HUDEP-2 (cell line): ENCODE measurements at regions not wholly inside any gene's neighbourhood (a gene's known extent, or its start where the extent isn't known, plus 50 kb on each side); places are given as distances from the start of the nearest gene placed in this dataset.
"Not testable (repeated sequence)": the region's sequence is repeated elsewhere in the genome, so short reads cannot be mapped to it uniquely, and the experiment has no call there.

Source experiments
- DNase-seq, 76 experiments: peaks; one replicate each; lab custom pipeline; 2025; ENCODE audit not compliant: unreplicated experiment in 76 of 76; lab: John Stamatoyannopoulos, UW

- DNase-seq: not testable (repeated sequence)
Observed at GRCh38 chr10:118834370-118834769, 79.6 kb upstream of the CACUL1 start.

GRCh38 chr10:118835682-118836326 lies 81.0 kb upstream of the CACUL1 start:
- no peak for DNase-seq

DNA sequence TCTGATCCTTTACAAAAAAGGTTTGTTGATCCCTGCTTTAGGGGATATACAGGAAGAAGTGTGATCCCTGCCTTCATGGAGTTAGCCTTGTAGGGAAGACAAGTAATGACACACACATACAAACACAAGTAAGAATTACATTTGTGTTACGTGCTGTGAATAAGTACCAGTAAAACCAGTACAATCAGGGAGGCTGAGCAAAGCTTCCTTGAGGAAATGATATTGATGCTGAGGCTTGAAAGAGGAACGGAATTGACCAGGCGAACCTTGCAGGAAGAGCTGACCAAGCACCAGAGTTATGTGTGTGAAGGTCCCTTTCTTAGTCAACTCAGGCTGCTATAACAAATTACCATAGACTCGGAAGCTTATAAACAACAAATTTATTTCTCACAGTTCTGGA lies 83.6 kb upstream of the CACUL1 start:
- no peak for DNase-seq

- DNase-seq: no peak
Observed at GRCh38 chr10:118839348-118839747, 84.6 kb upstream of the CACUL1 start.

- no peak for DNase-seq
Observed at GRCh38 chr10:118840071-118840775, 85.5 kb upstream of the CACUL1 start.

DNA sequence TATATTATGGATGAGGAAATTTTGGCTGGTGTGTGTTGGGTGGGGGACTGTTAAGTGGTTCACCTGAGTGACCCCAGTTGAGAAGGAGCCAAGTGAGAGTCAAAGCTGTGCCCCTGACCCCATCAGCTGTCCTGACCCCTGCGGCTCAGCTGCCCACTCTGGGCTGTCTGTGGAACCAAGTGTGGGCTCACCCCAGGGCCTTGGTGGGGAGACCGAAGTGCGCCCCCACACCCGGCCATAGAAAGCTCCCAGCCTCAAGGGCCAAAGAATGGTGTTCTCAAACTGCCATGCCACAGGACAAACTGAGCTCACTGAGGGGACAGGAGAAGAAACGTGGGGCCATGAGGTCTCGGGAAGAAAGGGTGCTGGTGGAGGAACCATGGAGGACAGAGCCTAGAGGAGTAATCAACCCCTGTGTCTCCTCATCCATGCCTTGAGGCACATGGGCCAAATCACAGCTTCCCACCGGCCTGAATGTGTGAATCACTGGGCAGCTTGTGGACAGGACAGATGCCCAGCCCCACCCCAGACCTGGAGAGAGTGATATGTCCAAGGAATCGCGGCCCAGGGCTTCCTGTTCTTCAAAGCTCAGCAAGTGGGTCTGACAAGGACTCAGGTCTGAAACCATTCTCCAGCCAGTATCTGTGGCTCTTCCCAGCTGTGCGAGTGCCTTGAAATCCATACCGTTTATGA lies 86.2 kb upstream of the CACUL1 start:
- no peak for DNase-seq

DNA sequence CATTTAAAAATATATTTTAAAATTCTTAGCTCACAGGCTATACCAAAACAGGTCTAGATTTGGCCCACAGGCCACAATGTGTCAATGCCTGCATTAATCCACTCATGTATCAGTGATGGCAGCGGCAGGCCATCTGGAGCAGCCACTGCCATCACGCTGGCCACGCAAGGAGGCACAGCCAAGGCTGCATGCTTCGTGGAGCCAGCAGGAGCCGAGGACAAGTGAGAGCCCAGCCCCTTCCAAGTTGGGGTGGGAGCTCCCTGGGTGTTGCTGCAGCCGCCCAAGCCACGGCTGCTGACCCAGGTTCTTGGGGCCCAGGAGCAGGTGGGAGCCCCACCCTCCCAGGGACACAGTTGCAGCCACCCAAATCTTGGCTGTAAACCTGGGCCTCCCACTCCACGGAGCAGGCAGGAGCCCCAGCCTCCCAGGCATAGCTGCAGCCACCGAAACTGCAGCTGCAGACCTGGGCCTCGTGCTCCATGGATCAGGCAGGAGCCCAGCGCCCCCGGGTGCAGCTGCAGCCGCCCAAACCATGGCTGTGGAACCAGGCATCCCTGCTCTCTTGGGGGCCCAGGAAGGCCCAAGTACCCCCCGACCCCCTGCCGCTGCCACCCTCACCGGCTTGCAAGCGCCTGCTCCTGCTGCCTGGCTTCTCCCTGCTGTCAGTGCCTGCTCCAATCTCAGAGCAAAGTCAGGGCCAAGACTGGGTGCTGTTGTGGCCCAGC lies 87.3 kb upstream of the CACUL1 start:
- DNase-seq: no peak

DNA sequence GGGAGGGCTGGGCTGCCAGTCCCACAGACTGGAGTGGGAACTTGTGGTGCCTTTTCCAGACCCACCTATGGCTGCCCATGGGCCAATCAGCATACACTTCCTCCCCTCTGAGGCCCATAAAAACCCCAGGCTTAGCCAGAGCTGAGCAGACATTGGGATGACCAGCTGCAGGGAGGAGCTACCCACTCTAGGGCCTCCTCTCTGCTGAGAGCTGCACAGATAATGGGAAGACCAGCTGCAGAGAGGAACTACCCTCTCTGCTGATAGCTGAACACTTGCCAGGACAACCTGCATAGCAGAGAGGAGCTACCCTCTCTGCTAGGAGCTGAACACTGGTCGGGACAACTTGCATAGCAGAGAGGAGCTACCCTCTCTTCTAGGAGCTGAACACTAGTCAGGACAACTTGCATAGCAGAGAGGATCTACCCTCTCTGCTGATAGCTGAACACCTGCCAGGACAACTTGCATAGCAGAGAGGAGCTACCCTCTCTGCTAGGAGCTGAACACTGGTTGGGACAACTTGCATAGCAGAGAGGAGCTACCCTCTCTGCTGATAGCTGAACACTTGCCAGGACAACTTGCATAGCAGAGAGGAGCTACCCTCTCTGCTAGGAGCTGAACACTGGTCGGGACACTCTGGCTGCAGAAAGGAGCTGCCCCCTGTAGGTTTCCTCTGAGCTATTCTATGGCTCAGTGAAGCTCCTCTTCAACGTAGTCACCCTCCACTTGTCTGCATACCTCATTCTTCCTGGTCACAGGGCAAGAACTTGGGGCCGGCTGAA lies 88.3 kb upstream of the CACUL1 start:
- no peak for DNase-seq

DNA sequence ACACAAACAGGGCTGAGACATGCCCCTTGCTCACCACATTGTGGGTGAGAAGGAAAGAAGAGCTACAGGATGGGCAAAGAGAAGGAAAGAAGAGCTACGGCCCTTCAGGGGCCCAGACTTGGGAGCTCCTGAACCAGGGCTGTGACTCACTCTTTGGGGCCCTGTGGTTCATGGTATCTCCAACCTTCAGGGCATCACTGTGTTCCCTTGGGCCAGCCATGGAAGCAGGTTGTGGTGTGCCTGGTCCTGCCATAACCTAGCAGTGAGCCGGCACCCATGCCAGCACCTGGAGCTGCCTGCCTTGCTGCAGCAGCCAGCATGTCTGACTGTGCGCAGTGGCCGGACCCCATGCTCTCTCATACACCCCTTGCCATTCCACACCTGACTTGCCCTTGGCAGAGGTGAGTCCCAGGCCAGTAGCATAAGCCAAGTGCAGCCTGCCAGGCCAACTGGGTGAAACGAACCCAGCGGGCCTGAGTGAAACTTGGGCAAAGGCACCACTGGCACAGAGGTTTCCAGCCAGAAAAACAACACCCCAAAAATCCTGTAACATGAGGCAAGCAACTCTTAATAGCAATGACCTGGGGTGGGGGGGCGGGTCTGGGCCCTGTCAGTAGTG lies 89.0 kb upstream of the CACUL1 start:
- no peak for DNase-seq

DNA sequence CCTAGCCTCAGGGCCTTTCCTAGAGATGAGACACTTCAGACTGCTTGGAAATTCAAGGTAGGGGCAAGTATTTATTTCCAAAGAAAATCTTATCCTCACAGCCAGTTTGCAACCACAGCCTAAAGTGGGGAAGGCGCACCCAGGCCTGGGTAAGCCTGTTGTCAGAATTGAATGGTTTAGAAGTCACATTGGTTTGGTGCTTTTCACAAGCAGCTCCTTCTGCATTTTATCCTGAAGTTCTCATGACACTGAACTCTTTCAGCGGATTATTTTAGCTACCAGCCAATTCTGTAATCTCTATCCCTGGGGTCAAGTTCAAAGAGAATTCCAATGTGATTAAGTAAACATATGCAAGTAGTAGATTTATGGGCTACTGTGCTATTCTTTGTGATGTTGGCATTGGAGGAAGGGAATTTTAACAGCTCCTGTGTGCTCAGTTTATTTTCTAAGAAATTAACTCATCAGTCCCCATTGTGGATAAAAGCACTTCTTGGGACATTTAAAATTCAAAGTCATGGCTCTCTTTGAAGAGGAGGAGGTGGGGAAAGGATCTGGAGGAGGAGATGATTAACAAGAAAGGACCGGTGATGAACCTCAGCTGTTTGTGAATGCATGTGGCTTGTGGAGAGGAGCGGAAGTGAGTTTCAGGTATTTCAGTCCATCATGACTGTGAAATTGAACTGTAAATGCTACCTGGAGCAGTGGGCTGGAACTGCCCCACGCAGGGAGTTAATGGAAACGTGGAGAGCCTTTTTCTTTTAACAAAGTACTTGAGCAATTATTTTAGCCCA lies 90.2 kb upstream of the CACUL1 start:
- no peak for DNase-seq

GRCh38 chr10:118845776-118846175 lies 91.0 kb upstream of the CACUL1 start:
- no peak for DNase-seq

- DNase-seq: peak in 67 of 76 experiments; percentile 6 to 75 (median 47)
Observed at GRCh38 chr10:118850418-118851061, 95.8 kb upstream of the CACUL1 start.

DNA sequence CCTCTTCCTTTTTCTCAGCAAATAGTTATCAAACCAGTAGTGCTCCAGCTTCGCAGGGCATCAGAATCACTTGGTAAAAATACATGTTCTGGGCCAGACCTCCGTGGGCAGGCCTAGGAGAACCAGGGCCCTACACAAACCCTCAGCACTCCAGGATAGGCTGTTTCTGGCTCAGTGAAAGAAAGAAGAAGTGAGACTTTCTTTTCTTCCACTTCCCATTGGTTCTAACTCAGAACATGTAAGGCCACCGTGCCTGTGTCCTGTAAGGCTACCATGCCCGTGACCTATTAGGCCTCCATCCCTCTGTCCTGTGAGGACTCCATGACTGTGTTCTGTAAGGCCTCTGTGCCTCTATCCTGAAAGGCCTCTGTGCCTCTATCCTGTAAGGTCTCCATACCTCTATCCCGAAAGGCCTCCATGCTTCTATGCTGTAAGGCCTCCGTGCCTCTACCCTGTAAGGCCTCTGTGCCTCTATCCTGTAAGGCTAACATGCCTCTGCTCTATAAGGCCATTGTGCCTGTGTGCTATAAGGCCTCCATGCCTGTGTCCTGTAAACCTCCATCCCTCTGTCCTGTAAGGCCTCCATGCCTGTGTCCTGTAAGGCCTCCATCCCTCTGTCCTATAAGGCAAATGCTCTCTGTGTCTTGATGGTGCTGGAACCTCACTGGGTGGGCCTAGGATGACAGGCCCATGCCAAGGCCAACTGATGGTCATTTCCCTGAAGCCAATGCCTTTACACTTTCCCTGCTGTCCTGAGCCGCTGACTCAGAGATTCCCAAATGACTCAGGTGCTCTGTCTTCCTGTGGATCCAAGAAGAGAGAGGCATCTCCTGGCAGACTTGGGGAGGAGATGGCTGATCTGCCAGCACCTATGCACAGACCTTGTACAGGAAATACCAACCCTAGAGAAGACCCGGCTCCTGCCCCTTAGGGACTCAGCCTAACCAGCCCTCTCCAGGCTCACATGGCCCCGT lies 96.6 kb upstream of the CACUL1 start:
- no peak for DNase-seq

DNA sequence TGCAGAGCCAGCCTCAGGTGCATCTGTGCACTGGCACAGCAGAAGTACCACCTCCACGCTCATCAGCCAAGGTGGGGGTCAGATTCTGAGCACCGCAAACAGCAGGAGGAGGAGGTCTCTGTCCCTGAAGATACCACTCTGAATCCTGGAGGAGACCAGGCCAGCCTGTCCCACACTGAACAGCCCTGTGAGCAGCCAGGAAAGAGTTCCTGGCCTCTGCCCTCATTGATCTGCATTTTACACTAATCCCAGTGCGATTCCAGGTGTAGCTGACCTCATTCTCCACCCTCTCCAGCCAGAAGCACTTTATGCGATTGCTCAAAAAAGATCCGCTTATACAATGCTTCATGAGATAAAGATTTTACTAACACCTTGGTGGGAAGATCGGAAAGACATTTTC lies 99.1 kb upstream of the CACUL1 start:
- DNase-seq: no peak

- no peak for DNase-seq
Observed at GRCh38 chr10:118856106-118856505, 101.3 kb upstream of the CACUL1 start.

DNA sequence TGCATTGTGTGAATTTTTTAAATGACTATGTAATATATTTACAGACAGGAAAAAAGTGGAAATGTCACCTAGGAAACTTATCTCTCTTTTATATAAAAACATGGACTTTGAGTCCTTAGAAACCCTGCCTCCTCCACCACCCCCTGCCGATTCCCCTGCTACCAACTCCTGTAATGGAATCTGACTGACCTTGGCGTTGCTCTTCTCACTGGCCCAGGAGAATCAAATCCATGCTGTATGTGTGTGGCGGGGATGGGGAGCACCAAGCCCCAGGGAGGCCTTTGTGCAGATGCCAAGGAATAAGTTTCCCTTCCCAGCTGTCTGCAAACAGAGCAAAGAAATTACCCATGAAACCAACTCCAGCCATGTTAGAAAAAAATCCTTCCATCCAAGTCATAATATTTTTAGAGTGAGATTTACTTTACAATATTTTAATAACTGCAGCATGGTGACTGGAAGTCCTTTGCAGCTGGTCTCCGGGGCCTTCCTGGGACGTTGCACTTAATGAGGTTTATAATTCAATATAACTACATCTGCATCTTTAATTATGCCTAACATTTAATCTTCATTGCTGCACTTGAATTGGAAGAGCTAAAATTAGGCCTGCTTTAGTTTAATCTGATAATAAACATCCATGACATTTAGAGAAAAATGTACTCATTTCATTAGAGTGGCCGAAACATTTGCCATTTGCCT lies 111.4 kb upstream of the CACUL1 start:
- no peak for DNase-seq

GRCh38 chr10:118867768-118868167 lies 113.0 kb upstream of the CACUL1 start:
- DNase-seq: no peak
